Uterus (tissue), 3 donors: ENCODE measurements at regions not wholly inside any gene's neighbourhood (a gene's known extent, or its start where the extent isn't known, plus 50 kb on each side); places are given as distances from the start of the nearest gene placed in this dataset.

ENCODE experiments used
- DNase-seq, 2 donors: peaks; one replicate each; pipeline ENCODE4 v3.0.0-alpha.2; 2019 to 2020
- H3K27ac ChIP-seq, 2 donors: fragments of 200-600 bp; sonication (generic); 1 replicate in 1 of 2; 2 replicates in 1 of 2; pipeline ENCODE4 v1.5.1; 2016 to 2018
- H3K27me3 ChIP-seq, 2 donors: fragments of 200-600 bp; sonication (generic); one replicate each; pipeline ENCODE4 v1.5.1; 2018 to 2019; ENCODE audit warnings: control low read depth in 1 of 2
- H3K36me3 ChIP-seq, 2 donors: fragments of 200-600 bp; sonication (generic); one replicate each; pipeline ENCODE4 v1.5.1; 2019; ENCODE audit warnings: control low read depth in 1 of 2
- H3K4me1 ChIP-seq, 2 donors: fragments of 200-600 bp; sonication (generic); one replicate each; pipeline ENCODE4 v1.5.1; 2018 to 2019; ENCODE audit warnings: control low read depth in 1 of 2
- H3K4me3 ChIP-seq, 2 donors: fragments of 200-600 bp; sonication (generic); 1 replicate in 1 of 2; 2 replicates in 1 of 2; pipeline ENCODE4 v1.5.1; 2018 to 2019; ENCODE audit warnings: mild to moderate bottlenecking in 1 of 2
- H3K9me3 ChIP-seq, 2 donors: fragments of 200-600 bp; sonication (generic); one replicate each; pipeline ENCODE4 v1.5.1; 2019; ENCODE audit warnings: control low read depth in 1 of 2
- CTCF ChIP-seq, 4 experiments: fragments of 200-600 bp in 2 of 4; fragments of 450-650 bp in 2 of 4; sonication (generic) in 2 of 4; IDR thresholded peaks; one replicate each; pipeline ENCODE4 v1.5.1; 2016 to 2019; ENCODE audit warnings: antibody characterized with exemption in 4 of 4, mild to moderate bottlenecking in 2 of 4, moderate library complexity in 1 of 4
- POLR2A ChIP-seq, 2 donors: fragments of 450-650 bp; IDR thresholded peaks; one replicate each; pipeline ENCODE4 v1.6.1; 2016; ENCODE audit warnings: antibody characterized with exemption in 2 of 2, mild to moderate bottlenecking in 1 of 2, moderate library complexity in 1 of 2
- intact Hi-C: fragments of 100-400 bp; cut with DNase I; formaldehyde crosslinking; loops from one replicate; pipeline ENCODE4 v1.15.1; 2023; ENCODE audit warnings: low total_unique reads
- donor health status: DM: yes; HTN: yes; CAD: no.

- DNase-seq, result no peak
- Histone ChIP-seq H3K4me3 (no peak overlapping the region), H3K27me3 (no peaks in the 10 kb centered on the region), H3K27ac (no peak overlapping the region), H3K36me3 (no peaks in the 10 kb centered on the region), H3K4me1 (no peaks in the 10 kb centered on the region), H3K9me3 (no peaks in the 10 kb centered on the region)
- no peak for TF ChIP-seq POLR2A (IDR thresholded peaks at IDR 0.05)
- no peak for TF ChIP-seq CTCF (IDR thresholded peaks at IDR 0.05)
- intact Hi-C loops, result no loop called here
Observed at GRCh38 chr5:7991125-7991821, 122.3 kb downstream of the MTRR start.

- intact Hi-C loops, result no loop called here
Observed at GRCh38 chr5:7995688-7996294, 126.8 kb downstream of the MTRR start.

GRCh38 chr5:8005416-8005815 is 136.5 kb downstream of the MTRR start:
- no peak for DNase-seq
- H3K36me3 ChIP-seq, result no peaks in the 10 kb centered on the region
- no peak overlapping the region for H3K4me3 ChIP-seq
- no peaks in the 10 kb centered on the region for H3K27me3 ChIP-seq
- no peaks in the 10 kb centered on the region for H3K4me1 ChIP-seq
- TF ChIP-seq CTCF (IDR thresholded peaks at IDR 0.05) (no peak), POLR2A (IDR thresholded peaks at IDR 0.05) (no peak)
- no peak overlapping the region for H3K27ac ChIP-seq
- H3K9me3 ChIP-seq, result no peaks in the 10 kb centered on the region
- intact Hi-C loops, result no loop called here

More at GRCh38 chr5:7995688-7996294, 126.8 kb downstream of the MTRR start:
- H3K4me3 ChIP-seq, result no peak overlapping the region
- no peak for DNase-seq
- H3K27ac ChIP-seq, result no peak overlapping the region
- H3K9me3 ChIP-seq, result no peaks in the 10 kb centered on the region
- TF ChIP-seq CTCF (IDR thresholded peaks at IDR 0.05), result no peak
- no peak for TF ChIP-seq POLR2A (IDR thresholded peaks at IDR 0.05)
- H3K27me3 ChIP-seq, result no peaks in the 10 kb centered on the region
- no peaks in the 10 kb centered on the region for H3K36me3 ChIP-seq
- H3K4me1 ChIP-seq, result no peaks in the 10 kb centered on the region

- no peak for DNase-seq
- TF ChIP-seq POLR2A (IDR thresholded peaks at IDR 0.05), result no peak
- no peak for TF ChIP-seq CTCF (IDR thresholded peaks at IDR 0.05)
- Histone ChIP-seq H3K27me3 (no peaks in the 10 kb centered on the region), H3K4me1 (no peaks in the 10 kb centered on the region), H3K4me3 (no peak overlapping the region), H3K36me3 (no peaks in the 10 kb centered on the region), H3K27ac (no peak overlapping the region), H3K9me3 (no peaks in the 10 kb centered on the region)
- intact Hi-C loops, result no loop called here
Observed at GRCh38 chr5:8012131-8012977, 143.4 kb downstream of the MTRR start.
